K562 (cell line): ENCODE measurements at regions not wholly inside any gene's neighbourhood (a gene's known extent, or its start where the extent isn't known, plus 50 kb on each side); places are given as distances from the start of the nearest gene placed in this dataset.

Source experiments
- MYBL2 ChIP-seq, 2 experiments: fragments of 450-650 bp in 1 of 2; sonication (generic) in 1 of 2; formaldehyde crosslinking in 1 of 2; IDR thresholded peaks; 2 replicates each; pipeline versions ENCODE4 v1.6.1 to v1.8.1; 2017 to 2022; ENCODE audit warnings: borderline replicate concordance in 1 of 2, inconsistent platforms in 1 of 2, low read depth in 1 of 2, mild to moderate bottlenecking in 1 of 2, missing genetic modification reagents in 1 of 2, moderate library complexity in 1 of 2
- NR2C1 ChIP-seq, 2 experiments: fragments of 450-650 bp; IDR thresholded peaks; 2 replicates each; pipeline ENCODE4 v1.6.1; 2017; ENCODE audit warnings: mild to moderate bottlenecking in 2 of 2, antibody characterized with exemption in 1 of 2, inconsistent platforms in 1 of 2, missing compliant biosample characterization in 1 of 2, missing genetic modification characterization in 1 of 2
- RB1 ChIP-seq: fragments of 450-650 bp; IDR thresholded peaks from 2 replicates; pipeline ENCODE4 v1.6.1; 2017; ENCODE audit warnings: low read depth, mild to moderate bottlenecking
- TRIM24 ChIP-seq, 2 experiments: fragments of 450-650 bp; IDR thresholded peaks; 2 replicates each; pipeline ENCODE4 v1.6.1; 2016

- TF ChIP-seq RB1 (no peak), MYBL2 (IDR thresholded peaks at IDR 0.05; ENCODE audit: low read depth) (no peak), MYBL2 (CRISPR knock-in tag; IDR thresholded peaks at IDR 0.05; ENCODE audit: borderline replicate concordance) (no peak), TRIM24 (IDR thresholded peaks at IDR 0.05) (no peak), NR2C1 (IDR thresholded peaks at IDR 0.05) (no peak), NR2C1 (tag; IDR thresholded peaks at IDR 0.05) (no peak)
These were observed 281.9 kb downstream of the ICE1 start for GRCh38 chr5:5704352-5704751.
